ENCODE measurements at regions not wholly inside any gene's neighbourhood (a gene's known extent, or its start where the extent isn't known, plus 50 kb on each side); places are given as distances from the start of the nearest gene placed in this dataset.
"Not testable (repeated sequence)": the region's sequence is repeated elsewhere in the genome, so short reads cannot be mapped to it uniquely, and the experiment has no call there.

DNA sequence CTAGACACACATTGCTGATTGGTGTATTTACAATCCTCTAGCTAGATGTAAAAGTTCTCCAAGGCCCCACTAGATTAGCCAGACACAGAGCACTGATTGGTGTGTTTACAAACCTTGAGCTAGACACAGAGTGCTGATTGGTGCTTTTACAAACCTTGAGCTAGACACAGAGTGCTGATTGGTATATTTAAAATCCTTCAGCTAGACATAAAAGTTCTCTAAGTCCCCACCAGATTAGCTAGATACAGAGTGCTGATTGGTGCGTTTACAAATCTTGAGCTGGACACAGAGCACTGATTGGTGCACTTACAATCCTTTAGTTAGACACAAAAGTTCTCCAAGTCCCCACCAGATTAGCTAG is 63.8 kb upstream of the DDHD1 start:
- TF ChIP-seq, protein P1, sequence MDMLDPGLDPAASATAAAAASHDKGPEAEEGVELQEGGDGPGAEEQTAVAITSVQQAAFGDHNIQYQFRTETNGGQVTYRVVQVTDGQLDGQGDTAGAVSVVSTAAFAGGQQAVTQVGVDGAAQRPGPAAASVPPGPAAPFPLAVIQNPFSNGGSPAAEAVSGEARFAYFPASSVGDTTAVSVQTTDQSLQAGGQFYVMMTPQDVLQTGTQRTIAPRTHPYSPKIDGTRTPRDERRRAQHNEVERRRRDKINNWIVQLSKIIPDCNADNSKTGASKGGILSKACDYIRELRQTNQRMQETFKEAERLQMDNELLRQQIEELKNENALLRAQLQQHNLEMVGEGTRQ (CRISPR knock-in tag; IDR thresholded peaks at IDR 0.05), result not testable (repeated sequence)
- not testable (repeated sequence) for TF ChIP-seq ELF4 (CRISPR knock-in tag; IDR thresholded peaks at IDR 0.05); SP1 (CRISPR knock-in tag; IDR thresholded peaks at IDR 0.05); POLR2A (conservative IDR thresholded peaks at IDR 0.05)
